Lower lobe of right lung (tissue), 2 donors: ENCODE measurements at regions not wholly inside any gene's neighbourhood (a gene's known extent, or its start where the extent isn't known, plus 50 kb on each side); places are given as distances from the start of the nearest gene placed in this dataset.

ENCODE experiments used
- ATAC-seq, 2 donors: fragments of 200-7000 bp; cut with Tn5 transposase; one replicate each; pipeline ENCODE4 v1.9.1; 2020 to 2022; ENCODE audit warnings: mild to moderate bottlenecking in 2 of 2, moderate library complexity in 2 of 2
- DNase-seq: peaks from one replicate; pipeline ENCODE4 v3.0.0-alpha.2; 2020
- H3K27ac ChIP-seq: fragments of 200-600 bp; one replicate; pipeline ENCODE4 v1.8.0; 2022
- H3K27me3 ChIP-seq: fragments of 200-600 bp; one replicate; pipeline ENCODE4 v1.8.0; 2022; ENCODE audit warnings: low read depth
- H3K36me3 ChIP-seq: fragments of 200-600 bp; one replicate; pipeline ENCODE4 v1.8.0; 2022; ENCODE audit warnings: mild to moderate bottlenecking
- H3K4me1 ChIP-seq: fragments of 200-600 bp; one replicate; pipeline ENCODE4 v1.8.0; 2022
- H3K4me3 ChIP-seq: fragments of 200-600 bp; one replicate; pipeline ENCODE4 v1.8.0; 2022; ENCODE audit warnings: mild to moderate bottlenecking
- H3K9me3 ChIP-seq: fragments of 200-600 bp; one replicate; pipeline ENCODE4 v1.8.0; 2022
- CTCF ChIP-seq: fragments of 200-600 bp; IDR thresholded peaks from one replicate; pipeline ENCODE4 v1.8.0; 2022; ENCODE audit warnings: antibody characterized with exemption, mild to moderate bottlenecking
- intact Hi-C: fragments of 100-400 bp; cut with DNase I; formaldehyde crosslinking; loops from one replicate; pipeline ENCODE4 v1.11.0; 2022
- donor health status: DM: no; HTN: yes; CAD: no; lungs with severe emphysema.

DNA sequence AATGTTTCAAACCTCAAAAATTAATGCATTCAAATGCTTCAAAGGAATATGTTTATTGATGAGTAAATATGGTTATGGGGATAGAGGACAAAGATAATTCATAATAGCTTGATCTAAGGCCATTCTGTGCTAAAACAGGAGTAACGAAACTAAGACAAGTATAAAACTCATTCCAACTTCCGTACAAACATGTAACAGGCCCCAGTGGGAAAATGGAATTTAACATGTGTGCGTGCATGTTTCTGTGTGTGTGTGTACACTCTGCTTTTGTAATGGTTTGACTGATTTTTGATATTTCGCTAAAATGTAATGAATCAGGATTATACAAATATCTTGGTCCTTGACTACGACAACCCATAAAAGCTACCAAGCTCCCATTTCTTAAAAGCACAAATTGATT lies 91.0 kb downstream of the KLF12 start:
- ATAC-seq (no peak), DNase-seq (no peak)
- Histone ChIP-seq H3K36me3 (no peaks in the 10 kb centered on the region), H3K4me3 (no peak overlapping the region), H3K9me3 (no peaks in the 10 kb centered on the region), H3K27me3 (no peaks in the 10 kb centered on the region), H3K27ac (no peak overlapping the region), H3K4me1 (no peaks in the 10 kb centered on the region)
- intact Hi-C loops: no loop called here
- no peak for TF ChIP-seq CTCF

DNA sequence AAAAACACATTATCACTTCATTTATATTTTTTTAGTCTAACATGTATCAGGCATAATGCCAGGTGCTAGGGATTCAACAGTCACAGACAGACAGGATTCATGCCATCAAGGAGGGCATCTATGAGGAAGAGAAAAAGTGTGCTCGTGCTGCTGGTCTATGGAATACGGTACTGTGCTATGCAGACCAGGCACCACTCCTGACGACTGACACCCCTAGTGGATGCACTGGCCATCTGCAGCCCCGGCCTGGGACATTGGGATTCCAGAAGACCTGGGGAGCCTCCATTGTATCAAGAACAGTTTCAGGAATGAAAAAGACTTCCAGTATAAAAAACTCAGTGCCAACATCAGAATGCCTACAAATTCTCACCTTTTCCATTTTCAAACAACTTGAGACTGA lies 94.0 kb downstream of the KLF12 start:
- ATAC-seq (peak; percentile 58 to 68), DNase-seq (no peak)
- no peaks in the 10 kb centered on the region for H3K36me3 ChIP-seq
- TF ChIP-seq CTCF: peak; percentile 48
- no peaks in the 10 kb centered on the region for H3K4me1 ChIP-seq
- H3K4me3 ChIP-seq: no peak overlapping the region
- intact Hi-C loops: no loop called here
- no peak overlapping the region for H3K27ac ChIP-seq
- no peaks in the 10 kb centered on the region for H3K27me3 ChIP-seq
- H3K9me3 ChIP-seq: no peaks in the 10 kb centered on the region

DNA sequence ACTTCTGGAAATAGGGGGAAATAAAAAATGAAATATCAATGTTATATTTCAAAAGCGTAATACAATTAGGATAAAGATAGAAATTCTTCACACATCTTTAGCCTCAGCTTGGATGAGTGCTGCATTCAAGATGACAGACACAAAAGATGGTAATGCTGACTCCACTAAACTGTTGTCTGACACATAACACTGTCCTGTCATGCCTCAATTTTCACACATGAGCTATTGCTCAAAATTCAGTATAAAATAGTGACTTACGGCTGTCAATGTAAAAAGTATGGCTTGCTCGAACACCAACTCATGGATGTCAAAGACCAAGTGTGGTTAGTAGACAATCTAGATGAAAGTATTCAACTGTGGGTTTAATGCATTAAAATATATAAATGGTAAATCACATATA lies 94.5 kb downstream of the KLF12 start:
- ATAC-seq (no peak), DNase-seq (no peak)
- no peaks in the 10 kb centered on the region for H3K27me3 ChIP-seq
- TF ChIP-seq CTCF: no peak
- H3K4me1 ChIP-seq: no peaks in the 10 kb centered on the region
- H3K9me3 ChIP-seq: no peaks in the 10 kb centered on the region
- intact Hi-C loops: no loop called here
- H3K4me3 ChIP-seq: no peak overlapping the region
- no peak overlapping the region for H3K27ac ChIP-seq
- no peaks in the 10 kb centered on the region for H3K36me3 ChIP-seq

- no peak for TF ChIP-seq CTCF
- ATAC-seq (no peak), DNase-seq (no peak)
- no peaks in the 10 kb centered on the region for H3K27me3 ChIP-seq
- no peak overlapping the region for H3K4me3 ChIP-seq
- no peak overlapping the region for H3K27ac ChIP-seq
- intact Hi-C loops: no loop called here
- H3K36me3 ChIP-seq: no peaks in the 10 kb centered on the region
- no peaks in the 10 kb centered on the region for H3K9me3 ChIP-seq
- H3K4me1 ChIP-seq: no peaks in the 10 kb centered on the region
These were observed 95.0 kb downstream of the KLF12 start for GRCh38 chr13:74039154-74039553.

- intact Hi-C loops: no loop called here
- Histone ChIP-seq H3K27ac (no peak overlapping the region), H3K9me3 (no peaks in the 10 kb centered on the region), H3K4me1 (no peaks in the 10 kb centered on the region), H3K4me3 (no peak overlapping the region), H3K36me3 (no peaks in the 10 kb centered on the region), H3K27me3 (no peaks in the 10 kb centered on the region)
- DNase-seq (no peak), ATAC-seq (no peak)
- no peak for TF ChIP-seq CTCF
These were observed 96.4 kb downstream of the KLF12 start for GRCh38 chr13:74037762-74038161.

DNA sequence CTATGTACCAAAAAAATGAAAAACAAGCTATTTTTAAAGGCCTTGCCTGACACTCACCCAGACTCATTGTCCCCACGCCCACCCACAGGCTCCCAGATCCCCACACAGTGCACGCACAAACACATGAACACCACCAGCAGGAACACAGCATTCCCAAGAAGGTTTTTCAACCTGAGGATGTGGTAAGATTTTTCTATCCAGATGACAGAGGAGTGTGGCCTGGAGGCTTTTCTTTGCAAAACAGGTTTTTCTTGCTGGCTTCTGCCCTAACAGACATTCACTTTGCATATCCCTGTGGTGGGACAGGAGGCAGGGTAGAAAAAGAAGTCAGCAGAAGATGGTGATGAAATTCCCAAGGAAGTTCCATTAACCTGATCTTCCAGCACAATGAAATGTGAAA lies 97.8 kb downstream of the KLF12 start:
- ATAC-seq (no peak), DNase-seq (no peak)
- TF ChIP-seq CTCF: no peak
- no peaks in the 10 kb centered on the region for H3K36me3 ChIP-seq
- no peaks in the 10 kb centered on the region for H3K9me3 ChIP-seq
- intact Hi-C loops: no loop called here
- no peak overlapping the region for H3K27ac ChIP-seq
- no peaks in the 10 kb centered on the region for H3K4me1 ChIP-seq
- no peaks in the 10 kb centered on the region for H3K27me3 ChIP-seq
- H3K4me3 ChIP-seq: no peak overlapping the region
